NCI-H460 (cell line): ENCODE measurements at regions not wholly inside any gene's neighbourhood (a gene's known extent, or its start where the extent isn't known, plus 50 kb on each side); places are given as distances from the start of the nearest gene placed in this dataset.
"Not testable (repeated sequence)": the region's sequence is repeated elsewhere in the genome, so short reads cannot be mapped to it uniquely, and the experiment has no call there.

Experiments used
- DNase-seq: peaks from one replicate; pipeline ENCODE4 v3.0.0-alpha.2; 2016; ENCODE audit warnings: low read depth; ENCODE audit errors: extremely low read depth

- DNase-seq: no peak
These were observed 154.3 kb upstream of the DTNBP1 start for GRCh38 chr6:15817100-15817499.

GRCh38 chr6:15816661-15817060, 153.8 kb upstream of the DTNBP1 start:
- DNase-seq: no peak

- not testable (repeated sequence) for DNase-seq
These were observed 150.9 kb upstream of the DTNBP1 start for GRCh38 chr6:15813698-15814097.

GRCh38 chr6:15811107-15811506, 148.3 kb upstream of the DTNBP1 start:
- DNase-seq: no peak

GRCh38 chr6:15810618-15811017, 147.8 kb upstream of the DTNBP1 start:
- no peak for DNase-seq

- DNase-seq: no peak
These were observed 146.5 kb upstream of the DTNBP1 start for GRCh38 chr6:15809367-15809766.

- no peak for DNase-seq
These were observed 141.6 kb upstream of the DTNBP1 start for GRCh38 chr6:15804164-15805154.

- DNase-seq: no peak
These were observed 139.6 kb upstream of the DTNBP1 start for GRCh38 chr6:15802466-15802865.

GRCh38 chr6:15801912-15802311, 139.1 kb upstream of the DTNBP1 start:
- no peak for DNase-seq

- DNase-seq: no peak
These were observed 138.2 kb upstream of the DTNBP1 start for GRCh38 chr6:15800841-15801617.

GRCh38 chr6:15798533-15799255, 135.9 kb upstream of the DTNBP1 start:
- DNase-seq: no peak

GRCh38 chr6:15796844-15797243, 134.0 kb upstream of the DTNBP1 start:
- DNase-seq: no peak

GRCh38 chr6:15796130-15796771, 133.4 kb upstream of the DTNBP1 start:
- DNase-seq: no peak

GRCh38 chr6:15793826-15794225, 131.0 kb upstream of the DTNBP1 start:
- DNase-seq: no peak

GRCh38 chr6:15793288-15793687, 130.5 kb upstream of the DTNBP1 start:
- peak; percentile 26 for DNase-seq

- DNase-seq: no peak
These were observed 130.0 kb upstream of the DTNBP1 start for GRCh38 chr6:15792842-15793241.

- DNase-seq: no peak
These were observed 128.8 kb upstream of the DTNBP1 start for GRCh38 chr6:15791448-15792181.

GRCh38 chr6:15790116-15790515, 127.3 kb upstream of the DTNBP1 start:
- DNase-seq: no peak

GRCh38 chr6:15786846-15787245, 124.0 kb upstream of the DTNBP1 start:
- DNase-seq: no peak

GRCh38 chr6:15783484-15783883, 120.7 kb upstream of the DTNBP1 start:
- no peak for DNase-seq
